ENCODE measurements at regions not wholly inside any gene's neighbourhood (a gene's known extent, or its start where the extent isn't known, plus 50 kb on each side); places are given as distances from the start of the nearest gene placed in this dataset.

DNA sequence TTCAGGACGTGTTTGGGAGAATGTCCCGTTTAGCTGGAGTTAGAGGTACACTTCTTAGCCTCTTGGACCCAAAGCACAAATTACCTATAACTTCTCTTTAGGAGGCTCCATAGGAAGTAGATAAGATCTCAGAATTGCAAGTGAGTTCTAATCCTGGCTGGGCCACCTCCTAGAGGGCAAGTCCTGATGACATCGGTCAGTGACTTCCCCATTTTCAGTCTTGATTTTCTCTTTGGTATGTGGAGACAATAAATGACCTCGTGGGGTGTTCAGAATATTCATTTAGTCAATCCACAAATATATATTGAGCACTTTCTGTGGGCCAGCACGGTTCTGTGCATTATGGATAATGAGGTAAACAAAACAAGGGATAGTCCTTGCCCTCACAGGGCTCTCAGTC lies 208.6 kb downstream of the CWF19L2 start:
- Histone ChIP-seq H3K4me1 (no peaks in the 10 kb centered on the region), H3K27ac (no peak overlapping the region), H3K9me3 (no peaks in the 10 kb centered on the region), H3K4me3 (no peak overlapping the region), H3K27me3 (no peaks in the 10 kb centered on the region), H3K36me3 (no peaks in the 10 kb centered on the region)
- WGBS, 2 donors: 62 to 77% methylated on average over 5 of the region's 5 CpGs
- DNase-seq: no peak
- intact Hi-C loops (cut with DNase I): no loop called here
- no peak for TF ChIP-seq POLR2A (IDR thresholded peaks at IDR 0.05)
- TF ChIP-seq, protein P1, sequence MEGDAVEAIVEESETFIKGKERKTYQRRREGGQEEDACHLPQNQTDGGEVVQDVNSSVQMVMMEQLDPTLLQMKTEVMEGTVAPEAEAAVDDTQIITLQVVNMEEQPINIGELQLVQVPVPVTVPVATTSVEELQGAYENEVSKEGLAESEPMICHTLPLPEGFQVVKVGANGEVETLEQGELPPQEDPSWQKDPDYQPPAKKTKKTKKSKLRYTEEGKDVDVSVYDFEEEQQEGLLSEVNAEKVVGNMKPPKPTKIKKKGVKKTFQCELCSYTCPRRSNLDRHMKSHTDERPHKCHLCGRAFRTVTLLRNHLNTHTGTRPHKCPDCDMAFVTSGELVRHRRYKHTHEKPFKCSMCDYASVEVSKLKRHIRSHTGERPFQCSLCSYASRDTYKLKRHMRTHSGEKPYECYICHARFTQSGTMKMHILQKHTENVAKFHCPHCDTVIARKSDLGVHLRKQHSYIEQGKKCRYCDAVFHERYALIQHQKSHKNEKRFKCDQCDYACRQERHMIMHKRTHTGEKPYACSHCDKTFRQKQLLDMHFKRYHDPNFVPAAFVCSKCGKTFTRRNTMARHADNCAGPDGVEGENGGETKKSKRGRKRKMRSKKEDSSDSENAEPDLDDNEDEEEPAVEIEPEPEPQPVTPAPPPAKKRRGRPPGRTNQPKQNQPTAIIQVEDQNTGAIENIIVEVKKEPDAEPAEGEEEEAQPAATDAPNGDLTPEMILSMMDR (IDR thresholded peaks at IDR 0.05): no peak
- TF ChIP-seq EP300 (IDR thresholded peaks at IDR 0.05): no peak
- TF ChIP-seq POLR2AphosphoS5 (IDR thresholded peaks at IDR 0.05): no peak

DNA sequence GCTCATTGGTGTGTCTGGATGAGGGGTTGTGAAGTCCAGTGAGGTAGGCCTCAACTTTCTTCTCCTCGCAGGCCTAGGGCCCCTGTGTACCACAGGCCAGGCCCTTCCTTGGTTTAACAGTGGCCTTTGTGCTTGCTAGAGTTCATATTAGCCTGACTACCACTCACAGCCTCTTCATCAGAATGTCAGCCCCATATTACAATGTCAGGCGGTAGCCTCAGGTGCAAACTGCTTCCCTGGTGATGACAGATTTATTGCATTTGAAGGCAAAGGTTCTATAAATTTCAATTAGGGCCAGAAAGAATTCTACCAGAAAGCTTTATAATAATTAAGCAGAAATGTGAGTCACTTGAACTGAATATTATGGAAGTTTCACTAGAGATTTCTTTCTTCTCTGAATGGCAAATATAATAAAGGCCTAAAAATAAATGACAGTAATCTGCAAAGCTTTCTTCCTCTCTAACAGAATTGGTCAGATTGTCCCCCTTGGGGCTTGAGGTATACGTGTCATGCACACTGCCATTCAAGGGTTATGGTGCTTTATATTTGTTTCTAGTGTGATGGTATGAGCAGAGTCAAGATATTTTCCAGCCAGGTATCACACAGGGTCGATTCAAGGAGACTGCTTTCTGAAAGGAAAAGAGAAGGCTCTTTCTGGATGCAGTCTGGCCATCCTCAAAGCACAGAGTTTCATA lies 210.3 kb downstream of the CWF19L2 start:
- WGBS, 2 donors: 64 to 81% methylated on average over 4 of the region's 4 CpGs
- no peak for DNase-seq

DNA sequence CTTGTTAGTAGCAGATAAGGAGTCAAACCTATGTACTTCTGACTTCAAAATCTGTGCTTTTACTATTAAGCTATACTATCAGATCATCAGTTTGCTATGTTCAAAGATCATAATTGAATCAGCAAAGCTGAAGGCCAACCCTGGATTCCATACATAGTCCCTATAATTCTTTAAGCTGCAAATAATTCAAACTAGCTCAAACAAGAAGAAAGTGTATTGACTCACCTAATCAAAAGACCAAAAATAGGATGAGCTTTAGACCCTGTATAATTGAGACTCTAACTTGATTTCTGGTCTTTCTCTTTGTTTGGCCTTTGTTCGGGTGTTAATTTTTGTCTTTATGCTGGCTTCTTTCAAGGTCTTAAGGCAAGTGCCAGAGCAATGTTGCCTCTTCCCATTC lies 213.7 kb downstream of the CWF19L2 start:
- intact Hi-C loops (cut with DNase I): no loop called here
- H3K36me3 ChIP-seq: no peaks in the 10 kb centered on the region
- H3K4me1 ChIP-seq: no peaks in the 10 kb centered on the region
- no peak for DNase-seq
- H3K27me3 ChIP-seq: no peaks in the 10 kb centered on the region
- no peak overlapping the region for H3K27ac ChIP-seq
- H3K4me3 ChIP-seq: no peak overlapping the region
- 85 to 93% methylated on average over 1 of the region's 1 CpG for WGBS, 2 donors
- no peaks in the 10 kb centered on the region for H3K9me3 ChIP-seq
- TF ChIP-seq POLR2A (IDR thresholded peaks at IDR 0.05) (no peak), POLR2AphosphoS5 (IDR thresholded peaks at IDR 0.05) (no peak), EP300 (IDR thresholded peaks at IDR 0.05) (no peak)
- TF ChIP-seq, protein P1 (IDR thresholded peaks at IDR 0.05): no peak

More for the DNA sequence above, 210.3 kb downstream of the CWF19L2 start:
- TF ChIP-seq, protein P1 (IDR thresholded peaks at IDR 0.05): no peak
- TF ChIP-seq POLR2AphosphoS5 (IDR thresholded peaks at IDR 0.05) (no peak), EP300 (IDR thresholded peaks at IDR 0.05) (no peak), POLR2A (IDR thresholded peaks at IDR 0.05) (no peak)
- Histone ChIP-seq H3K9me3 (no peaks in the 10 kb centered on the region), H3K36me3 (no peaks in the 10 kb centered on the region), H3K27ac (no peak overlapping the region), H3K4me3 (no peak overlapping the region), H3K27me3 (no peaks in the 10 kb centered on the region), H3K4me1 (no peaks in the 10 kb centered on the region)
- intact Hi-C loops (cut with DNase I): no loop called here

DNA sequence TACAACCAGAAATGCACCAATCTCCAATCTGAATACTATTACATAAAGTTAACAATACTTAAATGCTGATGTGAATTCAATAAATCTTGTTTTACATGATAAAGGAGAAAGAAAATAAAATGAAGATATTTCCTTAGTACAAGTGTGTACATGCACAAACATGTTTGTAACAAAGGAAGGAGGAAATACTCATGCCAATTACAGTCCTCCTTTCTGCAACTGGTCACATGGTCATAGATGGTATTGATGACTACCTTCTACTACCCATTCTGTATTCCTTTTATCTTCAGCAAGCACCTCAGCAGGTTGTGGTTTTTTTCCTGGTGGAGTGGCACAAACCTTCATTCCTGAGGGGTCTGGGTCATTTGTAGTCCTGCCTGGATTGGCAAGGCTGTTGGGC lies 214.2 kb upstream of the GUCY1A2 start:
- Histone ChIP-seq H3K4me3 (no peak overlapping the region), H3K27ac (no peak overlapping the region), H3K9me3 (no peaks in the 10 kb centered on the region), H3K4me1 (no peaks in the 10 kb centered on the region), H3K27me3 (no peaks in the 10 kb centered on the region), H3K36me3 (no peaks in the 10 kb centered on the region)
- DNase-seq: no peak
- TF ChIP-seq, protein P1 (IDR thresholded peaks at IDR 0.05): no peak
- no peak for TF ChIP-seq POLR2AphosphoS5 (IDR thresholded peaks at IDR 0.05)
- TF ChIP-seq EP300 (IDR thresholded peaks at IDR 0.05): no peak
- no peak for TF ChIP-seq POLR2A (IDR thresholded peaks at IDR 0.05)
- intact Hi-C loops (cut with DNase I): no loop called here

DNA sequence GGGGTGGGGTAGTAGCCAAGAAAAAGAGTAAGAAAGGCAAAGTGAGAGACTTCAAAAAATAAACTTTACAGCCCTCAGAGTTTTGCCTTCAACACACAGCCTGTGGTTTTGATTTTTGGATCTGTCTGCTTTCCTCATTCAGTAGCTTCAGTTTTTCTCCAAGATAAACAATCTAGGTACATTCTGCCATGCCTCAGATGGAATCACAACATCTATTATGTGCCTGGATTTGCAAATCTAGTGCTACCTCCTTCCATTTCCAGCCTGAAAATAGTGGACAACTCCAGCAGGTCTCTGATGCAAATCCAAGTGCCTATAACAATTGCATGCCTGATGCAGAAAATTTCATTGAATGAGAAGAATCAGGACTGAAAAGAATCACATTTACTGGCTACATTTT lies 206.6 kb upstream of the GUCY1A2 start:
- intact Hi-C loops (cut with DNase I): no loop called here
- Histone ChIP-seq H3K9me3 (no peaks in the 10 kb centered on the region), H3K27ac (no peak overlapping the region), H3K4me1 (no peaks in the 10 kb centered on the region), H3K4me3 (no peak overlapping the region), H3K36me3 (no peaks in the 10 kb centered on the region), H3K27me3 (no peaks in the 10 kb centered on the region)
- no peak for DNase-seq
- no peak for TF ChIP-seq POLR2A (IDR thresholded peaks at IDR 0.05)
- TF ChIP-seq EP300 (IDR thresholded peaks at IDR 0.05): no peak
- TF ChIP-seq, protein P1 (IDR thresholded peaks at IDR 0.05): no peak
- TF ChIP-seq POLR2AphosphoS5 (IDR thresholded peaks at IDR 0.05): no peak
